ENCODE measurements at regions not wholly inside any gene's neighbourhood (a gene's known extent, or its start where the extent isn't known, plus 50 kb on each side); places are given as distances from the start of the nearest gene placed in this dataset.

DNA sequence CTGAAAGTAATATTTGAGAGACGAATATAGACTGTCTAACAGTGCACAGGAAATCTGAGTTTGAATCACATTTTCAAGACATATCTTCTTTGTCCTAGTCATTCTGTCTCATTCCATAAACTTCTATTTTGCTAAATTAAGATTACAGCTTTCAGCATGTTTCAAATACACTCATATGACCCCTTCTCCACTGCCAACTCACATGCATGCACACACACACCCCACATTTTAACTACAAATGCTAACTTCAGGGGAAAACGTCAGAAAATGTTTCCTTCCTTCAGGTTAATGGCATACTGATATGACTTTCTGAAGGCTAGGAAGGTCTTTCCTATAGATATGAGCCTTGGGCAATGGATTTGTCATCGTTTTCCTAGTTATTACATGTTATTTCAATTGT is 373.7 kb downstream of the RBM43 start:
- DNase-seq, result no peak

DNA sequence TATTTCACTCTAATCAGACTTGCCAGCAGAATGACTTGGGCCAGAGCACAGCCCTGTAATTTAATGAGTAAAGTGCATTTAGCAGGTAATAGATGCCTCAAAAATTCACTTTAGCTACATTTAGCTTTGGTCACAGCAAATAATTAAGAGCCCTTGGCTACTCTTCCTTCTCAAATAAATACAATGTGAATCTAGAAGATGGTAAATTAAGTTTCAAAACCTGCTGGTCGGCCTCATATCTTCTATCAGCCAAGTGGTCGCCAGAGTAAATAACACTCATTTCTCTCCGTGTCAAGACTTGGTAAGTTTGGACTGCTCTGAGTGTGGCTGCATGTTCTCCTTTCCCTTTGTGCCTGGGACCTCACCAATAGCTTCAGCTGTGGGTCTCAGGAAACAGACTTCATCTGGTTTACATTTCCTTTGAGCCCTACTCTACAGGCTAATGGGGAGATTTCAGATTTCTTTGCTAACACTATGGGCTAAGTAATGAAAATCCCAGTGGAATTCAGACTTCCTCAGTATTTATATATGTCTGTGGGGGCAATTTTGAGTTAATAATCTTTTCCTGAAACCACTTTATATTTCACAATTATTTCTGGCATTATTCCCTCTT is 375.8 kb downstream of the RBM43 start:
- no peak for DNase-seq

DNA sequence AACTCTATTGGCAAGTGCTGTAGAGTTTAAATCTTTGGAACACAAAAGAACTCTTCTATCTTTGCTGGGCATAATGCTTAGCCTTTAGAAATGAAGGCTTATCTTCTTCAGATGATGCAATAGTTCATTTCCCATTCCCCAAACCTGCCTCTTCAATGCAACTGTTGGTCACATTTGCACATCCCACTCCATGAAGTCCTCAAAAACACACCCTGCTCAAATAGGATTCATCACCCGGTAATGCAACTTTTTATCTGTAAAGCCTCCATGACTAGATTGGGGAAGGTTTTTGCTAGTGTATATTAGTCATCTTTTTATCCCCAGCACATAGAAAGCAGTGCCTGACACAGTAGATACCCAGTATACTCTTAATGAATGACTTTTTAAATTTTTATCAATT is 376.4 kb downstream of the RBM43 start:
- DNase-seq, result no peak

DNA sequence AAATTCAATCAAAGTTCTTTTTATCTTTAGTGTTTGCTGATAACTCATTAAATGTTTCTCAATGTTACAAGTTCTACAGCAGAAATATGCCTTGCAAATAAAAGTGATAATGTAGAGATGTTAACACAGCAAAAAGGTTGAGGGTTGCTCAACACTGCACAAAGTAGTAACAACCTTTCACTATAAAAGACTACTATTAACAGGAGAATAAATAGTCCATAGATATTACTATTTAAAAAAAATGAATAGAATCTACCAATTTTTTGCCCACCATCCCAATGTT is 378.1 kb downstream of the RBM43 start:
- no peak for DNase-seq

DNA sequence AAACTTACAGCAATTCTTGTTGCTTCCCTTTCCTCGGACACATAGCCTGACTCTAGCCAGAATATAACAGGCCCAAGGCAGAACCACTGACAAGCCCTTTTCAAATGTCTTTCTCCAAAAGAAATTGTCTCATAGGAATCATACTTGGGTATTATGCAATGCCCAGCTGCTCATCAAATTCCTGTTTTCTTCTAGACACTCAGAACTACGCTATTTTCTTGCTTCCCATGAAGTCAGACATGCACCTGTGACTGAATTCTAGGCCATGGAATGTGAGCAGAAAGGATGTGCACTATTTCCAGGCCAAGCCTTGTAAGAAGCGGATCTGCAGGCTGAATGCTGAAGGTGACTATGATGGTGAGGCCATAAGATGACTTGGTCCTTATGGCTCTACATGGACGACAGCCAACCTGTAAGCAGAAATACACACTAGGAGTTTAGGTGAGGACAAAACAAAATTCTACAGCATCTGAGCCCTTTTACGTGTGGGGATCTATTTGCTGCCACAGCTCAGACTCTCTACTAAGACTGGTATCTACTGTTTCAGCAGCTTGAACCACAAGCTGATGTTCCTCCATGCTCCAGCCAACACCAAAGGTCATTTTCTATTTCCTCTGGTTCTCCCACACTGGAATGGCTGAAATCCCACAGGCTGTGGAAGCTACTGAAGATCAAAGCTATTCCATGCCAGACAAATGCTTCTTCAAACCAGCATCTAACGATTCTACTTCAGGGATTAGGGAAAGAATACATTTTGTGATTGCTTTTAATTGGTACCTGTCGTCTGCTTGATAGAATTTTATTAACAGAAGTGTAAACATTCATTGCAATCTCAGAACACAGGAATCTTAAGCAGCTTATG is 378.7 kb downstream of the RBM43 start:
- DNase-seq, result no peak

DNA sequence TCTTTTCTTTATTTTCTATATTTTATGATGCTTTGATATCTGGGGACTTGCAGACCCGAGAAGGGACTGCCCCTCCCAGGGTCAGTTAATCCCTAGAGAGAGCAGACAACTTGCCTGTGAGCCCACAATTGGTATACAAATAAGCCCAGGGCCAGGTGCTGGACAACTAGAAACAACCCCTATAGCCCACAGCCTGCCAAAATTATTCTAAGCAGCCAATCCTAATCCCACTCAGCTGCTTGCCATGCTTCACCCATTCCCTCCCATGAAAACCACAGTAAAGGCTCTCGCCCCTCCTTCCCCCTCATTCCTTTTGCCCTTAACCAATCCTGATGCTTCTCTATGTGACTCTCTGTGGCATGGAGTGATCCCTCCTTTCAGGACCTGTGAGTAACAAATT is 380.7 kb downstream of the RBM43 start:
- DNase-seq, result no peak

DNA sequence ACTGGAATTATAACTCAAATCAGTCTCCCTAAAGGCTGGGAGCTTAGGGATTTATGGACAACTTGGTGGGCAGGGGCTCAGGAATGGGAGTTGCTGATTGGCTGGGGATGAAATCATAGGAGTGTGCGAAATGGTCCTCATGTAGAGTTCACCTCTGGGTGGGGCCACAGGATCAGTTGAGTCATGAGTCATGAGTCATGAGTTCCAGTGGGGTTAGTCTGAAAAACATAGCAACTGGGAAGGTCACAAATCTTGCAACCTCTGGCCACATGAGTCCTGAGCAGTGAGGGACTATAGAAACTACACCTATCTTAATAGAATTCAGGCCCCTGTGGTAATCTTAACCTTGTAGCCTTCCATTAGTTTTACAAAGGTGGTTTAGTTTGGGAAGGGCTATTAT is 383.3 kb downstream of the RBM43 start:
- DNase-seq, result peak; percentile 1

DNA sequence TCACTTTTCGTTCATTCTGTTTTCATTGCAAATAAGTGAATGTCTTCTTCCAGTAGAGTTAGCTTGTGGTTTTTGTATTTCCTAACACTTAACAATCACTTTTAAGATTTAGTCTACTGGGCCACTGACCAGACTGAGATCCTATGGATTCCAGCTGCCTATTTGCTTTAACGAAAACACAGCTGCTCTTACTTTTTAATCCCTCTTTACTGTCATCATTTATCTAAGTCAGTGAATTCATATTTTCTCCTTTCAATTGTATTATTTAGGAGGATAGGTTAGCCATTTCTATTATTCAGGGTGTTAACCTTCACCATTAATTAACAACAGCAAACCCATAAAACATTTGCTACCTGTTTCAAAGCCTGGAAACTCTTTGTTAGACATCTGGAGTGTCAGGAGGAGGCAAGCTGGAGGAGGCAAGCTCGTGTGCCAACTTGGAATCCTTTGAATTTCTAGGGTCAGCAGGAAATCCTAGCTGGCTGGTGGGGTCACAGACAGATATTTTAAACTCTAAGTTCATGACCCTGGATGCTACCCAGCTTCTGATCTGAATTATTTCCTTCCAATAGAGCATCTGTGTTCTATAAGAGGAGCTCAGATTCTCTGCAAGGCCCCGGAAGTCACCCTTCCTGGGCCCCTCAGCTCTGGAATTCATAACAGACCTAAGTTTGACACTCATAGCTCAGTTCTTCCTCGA is 385.3 kb downstream of the RBM43 start:
- DNase-seq, result no peak

DNA sequence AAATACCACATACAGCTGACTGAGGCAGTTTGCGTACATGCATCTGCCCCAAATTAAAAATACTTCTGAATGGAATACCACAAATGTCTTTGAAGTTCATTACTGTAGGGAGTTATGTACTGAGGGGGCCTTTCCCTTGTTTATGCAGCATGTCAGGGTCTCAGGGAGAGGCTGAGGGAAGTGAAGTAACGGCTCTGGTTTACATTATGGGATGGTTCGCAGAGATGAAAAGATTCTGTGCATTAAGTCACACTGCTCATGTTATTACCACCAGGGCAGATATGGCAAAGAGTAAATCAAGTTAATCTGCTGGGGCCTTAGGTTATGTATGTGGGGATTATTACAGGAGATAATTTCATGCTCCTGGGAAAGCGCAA is 385.9 kb upstream of the RND3 start:
- DNase-seq, result no peak

DNA sequence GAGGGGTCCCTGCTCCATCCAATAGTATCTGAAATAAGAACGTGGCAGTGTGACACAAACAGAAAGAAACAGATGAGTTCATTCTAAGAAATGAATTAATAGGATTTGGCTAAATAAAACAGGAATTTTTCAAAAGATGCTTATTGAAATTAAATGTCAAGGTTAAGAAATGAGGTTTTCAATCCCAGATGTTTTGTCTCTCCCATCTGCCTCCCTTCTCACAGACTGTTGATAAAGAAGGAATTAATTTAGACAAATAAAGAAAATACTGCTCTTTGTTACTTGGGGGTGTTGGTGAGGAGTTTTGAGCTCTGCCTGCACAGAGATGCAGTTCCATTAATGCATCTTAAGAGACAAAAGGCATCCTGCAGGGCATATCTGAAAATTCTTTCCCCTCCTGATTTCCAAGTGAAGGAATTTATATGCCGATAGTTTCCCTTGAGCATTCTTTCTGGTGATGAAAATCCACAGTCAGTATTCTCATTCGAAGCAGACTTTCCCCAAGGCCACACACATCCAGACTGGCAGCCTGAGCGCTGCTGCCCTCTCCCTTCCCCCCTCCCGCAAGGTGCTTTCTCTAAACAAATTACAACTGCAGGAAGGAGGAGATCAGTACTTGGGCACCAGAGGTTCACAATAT is 385.4 kb upstream of the RND3 start:
- DNase-seq, result no peak

DNA sequence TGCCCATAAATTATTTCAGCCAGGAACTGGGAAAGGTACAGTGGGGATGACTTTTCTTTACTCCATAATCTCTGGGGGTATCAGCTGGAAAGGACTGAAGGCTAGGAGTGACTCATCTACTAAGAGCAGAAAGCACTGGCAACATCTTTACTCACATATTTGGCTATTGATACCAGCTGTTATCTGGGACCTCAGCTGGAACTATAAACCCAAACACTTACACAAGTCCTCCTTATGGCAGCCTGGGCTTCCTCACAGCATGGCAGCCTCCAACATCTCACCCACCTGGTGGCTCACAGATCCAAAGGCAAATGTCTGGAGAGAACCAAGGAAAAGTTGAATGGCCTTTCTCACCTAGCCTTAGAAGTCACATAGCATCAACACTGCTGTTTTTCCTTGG is 379.0 kb upstream of the RND3 start:
- DNase-seq, result no peak

DNA sequence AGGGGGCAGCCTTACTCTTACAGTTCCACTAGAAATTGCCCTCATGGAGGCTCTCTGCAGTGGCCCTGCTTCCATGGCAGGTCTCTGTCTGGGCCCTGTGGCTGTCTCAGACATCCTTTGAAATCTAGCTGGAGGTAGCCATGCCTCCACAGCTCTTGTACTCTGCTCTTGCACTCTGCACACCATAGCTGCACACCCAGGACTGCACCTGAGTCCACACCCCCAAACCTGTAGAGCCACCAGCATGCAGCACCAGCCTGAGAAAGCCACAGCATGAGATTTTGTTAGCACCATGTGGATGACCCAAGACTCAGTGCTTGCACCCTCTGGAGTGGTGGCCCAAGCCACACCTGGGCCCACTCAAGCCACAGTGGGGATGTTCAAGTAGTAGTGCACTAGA is 376.2 kb upstream of the RND3 start:
- DNase-seq, result no peak

DNA sequence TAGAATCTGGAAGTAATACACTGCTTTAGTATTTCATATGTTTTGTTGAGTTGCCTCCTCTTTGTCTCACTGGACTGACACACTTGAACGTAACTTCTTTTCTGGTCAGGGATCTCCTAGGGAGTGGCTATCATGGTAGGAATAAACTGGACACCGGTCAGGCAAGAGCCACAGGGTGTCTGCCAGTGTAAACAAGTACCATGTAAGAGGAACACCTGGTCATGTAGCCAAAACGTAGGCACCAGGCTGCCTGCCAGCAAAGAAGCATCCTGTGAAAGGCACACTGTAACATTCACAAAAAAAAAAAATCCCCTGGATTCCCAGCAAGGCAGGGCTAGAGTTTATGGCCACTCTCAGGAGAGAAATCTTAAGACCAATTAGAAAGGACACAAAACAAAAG is 372.8 kb upstream of the RND3 start:
- no peak for DNase-seq

DNA sequence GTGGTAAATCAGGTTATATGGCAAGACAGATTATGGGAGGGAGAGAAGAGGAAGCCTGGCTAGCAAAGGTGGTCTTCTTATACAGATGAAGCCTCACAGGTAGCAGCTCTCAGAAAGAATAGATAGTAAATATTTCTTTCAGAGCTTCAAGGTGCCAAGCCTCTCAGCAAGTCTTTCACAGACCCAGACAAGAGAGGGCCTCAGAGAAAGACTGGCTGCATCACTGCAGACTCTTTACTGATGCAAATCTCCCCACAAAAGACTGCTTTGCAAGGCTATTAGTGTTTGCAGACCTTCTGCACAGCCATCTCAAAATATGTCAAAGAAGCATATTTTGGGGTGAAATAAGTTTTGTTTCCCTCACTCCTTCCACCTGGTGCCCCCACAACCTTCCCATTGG is 372.4 kb upstream of the RND3 start:
- DNase-seq, result no peak

DNA sequence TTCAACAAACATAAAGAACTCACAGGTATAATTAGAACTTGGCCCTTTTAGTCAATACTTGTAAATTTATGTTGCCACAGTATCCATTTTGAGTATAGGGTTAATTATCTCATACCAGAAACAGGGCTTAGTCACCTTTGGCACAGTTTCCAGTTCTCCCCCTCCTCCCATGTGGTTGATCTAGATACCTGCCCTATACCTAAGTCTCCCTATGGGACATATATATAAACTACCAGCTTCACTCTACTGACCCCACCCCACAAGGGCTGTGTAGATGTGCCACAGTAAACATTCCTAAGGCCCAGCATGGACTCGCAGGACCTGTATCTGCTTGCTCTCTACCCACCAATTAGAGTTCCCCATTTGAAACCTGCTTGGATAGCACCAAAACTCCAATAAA is 371.7 kb upstream of the RND3 start:
- DNase-seq, result no peak

DNA sequence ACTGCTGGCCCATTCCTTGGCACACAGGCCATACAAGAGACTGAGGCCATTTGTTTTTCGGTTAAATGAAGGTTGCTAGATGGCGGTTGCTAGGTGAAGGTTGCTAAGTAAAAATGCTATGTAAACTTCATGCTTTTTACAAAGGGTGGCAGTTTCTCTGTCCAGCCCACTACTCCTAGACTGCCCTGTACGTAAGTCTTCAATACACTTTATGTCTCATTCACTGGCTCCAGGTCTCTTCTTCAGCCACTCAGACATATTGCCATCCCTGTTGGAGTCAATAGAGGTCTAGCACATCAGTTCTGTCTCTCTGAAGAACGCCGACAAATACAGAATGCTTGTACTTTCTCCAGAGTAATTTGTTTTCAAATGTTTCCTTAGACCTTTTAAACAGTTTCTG is 370.9 kb upstream of the RND3 start:
- DNase-seq, result no peak

DNA sequence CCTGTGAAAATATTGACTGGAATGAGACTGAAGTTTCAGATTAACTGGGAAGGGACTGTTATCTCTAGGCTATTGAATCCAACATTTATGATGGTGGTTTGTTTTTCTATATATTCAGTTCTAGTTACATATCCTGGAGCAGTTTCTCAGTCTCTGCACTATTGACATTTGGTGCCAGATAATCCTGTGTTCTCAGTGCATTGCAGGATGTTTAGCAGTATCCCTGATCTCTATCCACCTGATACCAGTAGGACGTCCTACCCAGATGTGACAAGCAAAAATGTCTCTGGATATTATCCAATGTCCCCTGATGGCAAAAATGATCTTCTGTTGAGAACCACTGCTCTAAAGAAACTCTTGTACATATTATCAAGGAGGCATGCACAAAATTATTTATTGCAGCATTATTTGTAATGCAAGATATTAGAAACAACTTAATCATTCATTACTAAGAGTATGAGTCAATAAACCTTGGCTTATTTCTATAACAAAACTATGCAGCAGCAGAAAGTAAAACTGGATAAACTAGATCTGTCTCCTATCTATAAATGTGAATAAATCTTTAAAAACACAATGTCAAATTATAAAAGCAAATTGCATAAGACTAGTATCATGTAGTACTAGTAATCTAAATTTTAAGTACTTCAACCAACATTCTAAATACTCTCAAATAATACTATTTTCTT is 369.3 kb upstream of the RND3 start:
- DNase-seq, result no peak

DNA sequence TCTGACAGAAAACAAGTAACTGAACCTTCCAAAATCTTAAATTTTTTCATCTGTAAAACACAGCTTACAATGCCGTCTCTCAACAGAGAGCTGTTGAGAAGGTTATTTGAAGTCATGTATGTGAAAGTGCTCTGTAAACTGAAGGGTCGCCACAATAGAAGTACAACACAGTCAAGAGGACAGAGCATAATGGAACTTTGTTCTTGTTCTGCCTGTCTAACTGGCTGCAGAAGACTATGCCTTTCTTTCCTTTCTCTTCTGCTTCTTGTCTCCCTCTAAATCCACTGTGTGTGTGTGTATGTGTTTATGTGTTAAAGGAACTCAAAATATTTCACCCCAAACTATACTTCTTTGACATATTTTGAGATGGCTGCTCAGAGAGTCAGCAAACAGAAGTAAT is 365.8 kb upstream of the RND3 start:
- DNase-seq, result no peak

DNA sequence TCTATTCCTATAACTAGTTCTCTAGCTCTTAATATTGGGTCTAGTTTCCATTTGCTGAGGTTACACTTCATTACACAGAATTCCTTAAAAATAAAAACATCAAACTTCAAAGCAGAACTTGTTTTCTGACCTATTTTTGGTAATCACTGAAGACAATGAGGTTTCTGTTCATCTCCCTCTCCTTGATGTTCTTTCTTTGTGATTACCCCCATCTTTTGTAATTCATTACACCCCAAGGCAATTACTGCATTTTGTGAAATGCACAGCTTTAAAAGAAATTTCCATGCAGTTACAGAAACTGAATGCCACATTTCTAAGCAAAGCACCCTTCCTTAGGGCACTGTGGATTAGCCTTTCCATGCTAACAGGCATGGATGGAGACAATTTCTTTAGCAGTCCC is 363.2 kb upstream of the RND3 start:
- no peak for DNase-seq

DNA sequence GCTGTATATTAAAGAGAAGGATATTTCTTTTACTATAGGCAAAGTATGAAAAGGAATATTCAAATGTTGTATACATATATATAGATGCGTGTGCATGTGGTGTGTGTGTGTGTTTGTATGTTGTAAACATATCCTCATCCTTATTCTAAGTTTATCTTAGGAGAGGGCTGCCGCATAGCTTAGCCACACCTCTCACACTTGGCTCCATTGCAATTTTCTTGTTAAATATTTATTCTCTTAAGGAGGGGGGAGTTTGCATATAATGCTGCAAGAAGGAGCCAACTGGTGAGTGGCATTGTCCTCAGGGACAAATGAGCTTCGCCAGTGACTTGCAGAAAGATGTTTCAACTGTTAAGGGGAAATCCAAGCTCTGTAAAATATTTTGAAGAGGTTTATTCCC is 360.1 kb upstream of the RND3 start:
- no peak for DNase-seq

DNA sequence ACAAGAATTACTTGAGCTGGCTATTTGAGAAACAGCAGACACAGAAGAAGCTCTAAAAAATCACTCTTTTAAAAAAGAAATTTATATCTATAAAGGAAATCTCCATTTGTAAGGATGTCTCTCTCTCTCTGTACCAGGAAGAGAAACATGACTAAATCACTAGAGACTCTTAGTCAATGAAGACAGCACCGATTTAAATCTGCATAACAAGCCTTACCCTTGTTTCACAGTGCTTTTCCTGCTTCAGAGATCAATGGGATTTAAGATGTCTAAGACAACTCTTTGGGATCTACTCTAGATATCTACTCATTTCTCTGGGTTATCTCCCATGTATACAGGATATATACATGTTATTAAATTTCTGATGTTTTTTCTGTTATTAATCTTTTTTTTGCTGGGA is 359.2 kb upstream of the RND3 start:
- no peak for DNase-seq

DNA sequence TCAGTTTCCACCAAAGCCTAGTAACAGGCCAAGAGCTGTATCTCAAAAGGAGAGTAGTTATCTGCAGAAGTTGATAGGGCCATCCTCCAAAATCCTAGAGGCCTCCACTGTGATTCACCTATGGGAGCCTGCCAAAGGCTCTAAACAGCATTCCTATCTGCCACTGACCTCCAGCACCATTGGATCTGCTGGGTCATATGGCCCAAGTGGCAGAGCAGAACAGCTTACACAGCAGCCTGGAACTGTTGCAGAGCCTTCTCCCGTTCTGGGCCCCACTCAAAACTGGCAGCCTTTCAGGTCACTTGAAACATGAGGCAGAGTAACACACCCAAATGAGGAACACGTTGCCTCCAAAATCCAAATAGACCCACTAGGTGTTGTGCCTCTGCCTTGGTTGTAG is 345.2 kb upstream of the RND3 start:
- DNase-seq, result no peak

DNA sequence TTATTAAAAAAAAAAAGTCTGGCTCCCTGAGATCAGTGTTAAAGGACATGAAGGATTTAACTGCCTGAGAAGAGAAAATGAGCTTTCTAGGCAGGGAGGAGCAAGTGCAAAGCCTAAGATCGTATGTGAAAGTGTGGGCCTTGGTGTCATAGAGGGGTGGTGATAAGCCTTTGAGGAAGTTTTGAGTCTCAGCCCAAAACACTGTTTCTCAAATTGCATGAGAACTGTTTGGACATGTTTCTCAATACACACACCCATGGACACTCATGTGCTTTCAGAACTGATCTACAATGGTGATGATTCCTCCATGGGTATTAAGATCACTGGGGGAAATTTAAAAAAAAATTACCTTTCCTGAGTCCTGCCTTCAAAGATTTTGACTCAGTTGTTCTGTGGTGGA is 336.7 kb upstream of the RND3 start:
- peak; percentile 46 for DNase-seq

DNA sequence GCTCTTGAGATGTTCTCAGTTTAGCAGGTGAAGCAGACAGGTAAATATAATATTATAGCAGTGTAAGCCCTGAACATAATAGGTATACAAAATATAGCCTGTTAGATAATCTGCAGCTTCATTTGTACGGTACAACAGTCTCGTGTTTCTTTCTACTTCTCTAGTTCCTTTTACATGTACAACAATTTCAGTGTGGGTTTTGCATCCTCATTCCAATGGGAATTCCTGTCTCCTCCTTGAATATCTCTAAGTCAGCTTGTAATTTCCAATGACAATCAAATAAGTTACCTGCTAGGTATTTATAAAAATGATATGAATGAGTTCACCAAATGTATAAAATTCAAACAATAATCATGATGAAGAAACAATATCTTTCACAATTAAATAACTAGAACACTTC is 330.0 kb upstream of the RND3 start:
- DNase-seq, result no peak

All from inflammatory macrophage treated with lipopolysaccharide for 4 hours (primary cell).